ENCODE measurements at regions not wholly inside any gene's neighbourhood (a gene's known extent, or its start where the extent isn't known, plus 50 kb on each side); places are given as distances from the start of the nearest gene placed in this dataset.

DNA sequence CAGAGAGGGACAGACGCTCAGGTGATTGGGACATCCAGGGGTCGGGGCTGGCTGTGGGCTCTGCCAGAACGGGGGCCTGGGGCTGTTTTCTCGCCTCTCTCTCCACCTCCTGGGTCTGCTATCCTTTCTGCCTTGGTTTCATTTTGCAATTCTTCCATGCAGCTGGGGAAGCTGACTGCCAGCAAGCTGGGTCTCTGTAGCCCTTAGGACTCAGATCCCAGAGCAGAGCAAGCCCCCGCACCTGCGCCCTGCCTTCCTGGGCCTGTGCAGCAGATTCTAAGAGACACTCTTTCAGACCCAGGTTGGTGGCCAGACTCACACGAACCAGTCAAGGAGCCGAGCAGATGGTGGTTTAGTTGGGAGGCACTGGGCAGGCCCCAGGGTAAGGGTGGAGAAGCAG, 59.1 kb upstream of the GRPEL1 start:
- TF ChIP-seq, protein P1, sequence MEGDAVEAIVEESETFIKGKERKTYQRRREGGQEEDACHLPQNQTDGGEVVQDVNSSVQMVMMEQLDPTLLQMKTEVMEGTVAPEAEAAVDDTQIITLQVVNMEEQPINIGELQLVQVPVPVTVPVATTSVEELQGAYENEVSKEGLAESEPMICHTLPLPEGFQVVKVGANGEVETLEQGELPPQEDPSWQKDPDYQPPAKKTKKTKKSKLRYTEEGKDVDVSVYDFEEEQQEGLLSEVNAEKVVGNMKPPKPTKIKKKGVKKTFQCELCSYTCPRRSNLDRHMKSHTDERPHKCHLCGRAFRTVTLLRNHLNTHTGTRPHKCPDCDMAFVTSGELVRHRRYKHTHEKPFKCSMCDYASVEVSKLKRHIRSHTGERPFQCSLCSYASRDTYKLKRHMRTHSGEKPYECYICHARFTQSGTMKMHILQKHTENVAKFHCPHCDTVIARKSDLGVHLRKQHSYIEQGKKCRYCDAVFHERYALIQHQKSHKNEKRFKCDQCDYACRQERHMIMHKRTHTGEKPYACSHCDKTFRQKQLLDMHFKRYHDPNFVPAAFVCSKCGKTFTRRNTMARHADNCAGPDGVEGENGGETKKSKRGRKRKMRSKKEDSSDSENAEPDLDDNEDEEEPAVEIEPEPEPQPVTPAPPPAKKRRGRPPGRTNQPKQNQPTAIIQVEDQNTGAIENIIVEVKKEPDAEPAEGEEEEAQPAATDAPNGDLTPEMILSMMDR (conservative IDR thresholded peaks at IDR 0.05): no peak
- no peak for TF ChIP-seq EZH2 (IDR thresholded peaks at IDR 0.05; ENCODE audit: low read depth)

Measured in PC-9 (cell line).